ENCODE measurements at regions not wholly inside any gene's neighbourhood (a gene's known extent, or its start where the extent isn't known, plus 50 kb on each side); places are given as distances from the start of the nearest gene placed in this dataset.

DNA sequence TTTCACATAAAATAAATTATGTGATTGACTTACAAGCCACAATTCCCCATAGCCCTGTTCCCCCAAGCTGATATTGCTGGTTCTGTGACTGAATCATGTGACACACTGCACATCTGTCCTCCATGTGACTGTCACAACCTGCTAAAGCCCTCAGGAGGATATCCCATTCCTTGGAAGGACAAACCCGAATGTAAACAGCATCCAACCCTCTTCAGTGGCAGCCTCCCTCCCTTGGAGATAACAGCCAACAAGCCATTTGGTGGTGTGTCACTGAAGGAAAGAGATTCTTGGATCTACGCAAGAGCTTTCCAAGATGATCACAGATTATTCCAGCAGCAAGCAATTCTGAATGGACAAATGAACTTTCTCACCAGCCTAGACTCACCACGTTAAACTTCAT, 153.9 kb upstream of the TIAM1 start:
- DNase-seq, result no peak

- no peak for DNase-seq
Measured at GRCh38 chr21:31493350-31493880, 149.4 kb upstream of the TIAM1 start.

GRCh38 chr21:31491617-31492016, 147.6 kb upstream of the TIAM1 start:
- DNase-seq, result no peak

DNA sequence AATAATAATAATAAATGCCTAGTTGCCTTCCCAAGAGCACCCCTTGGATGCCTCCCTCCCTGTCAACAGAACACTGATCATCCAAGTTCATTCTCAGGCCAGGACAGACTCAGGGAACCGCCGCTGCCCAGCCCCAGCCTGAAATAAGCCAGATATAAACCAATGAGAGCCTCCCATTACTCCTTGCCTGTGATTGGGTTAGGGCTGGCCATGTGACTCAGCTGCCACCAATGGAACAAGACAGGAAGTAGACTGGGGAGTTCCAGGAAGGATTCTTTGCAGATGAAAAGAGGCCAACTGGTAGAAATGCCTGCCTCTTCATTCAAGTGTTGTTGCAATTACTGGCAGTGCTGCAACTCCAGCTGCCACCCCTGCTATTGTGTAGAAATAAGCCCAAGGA, 146.4 kb upstream of the TIAM1 start:
- DNase-seq, result no peak

DNA sequence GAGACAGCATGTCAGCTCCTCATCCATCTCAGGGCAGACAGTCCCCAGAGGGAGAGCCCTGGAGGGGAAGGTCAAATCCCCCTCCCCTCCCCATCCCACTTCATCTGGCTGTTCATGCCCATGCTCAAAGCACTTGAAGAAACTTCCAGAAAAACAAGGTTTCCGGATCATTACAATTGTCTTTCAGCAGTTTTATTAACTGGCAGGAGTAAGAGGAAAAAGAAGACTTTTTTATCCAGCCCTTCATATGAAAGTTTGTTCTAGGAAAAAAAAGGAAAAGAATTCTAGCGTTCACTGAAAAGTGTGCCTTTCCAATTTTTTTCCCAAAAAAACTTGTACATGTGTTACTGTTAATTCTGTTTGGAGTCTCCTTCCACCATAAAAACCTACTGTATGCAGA, 145.7 kb upstream of the TIAM1 start:
- DNase-seq, result no peak

DNA sequence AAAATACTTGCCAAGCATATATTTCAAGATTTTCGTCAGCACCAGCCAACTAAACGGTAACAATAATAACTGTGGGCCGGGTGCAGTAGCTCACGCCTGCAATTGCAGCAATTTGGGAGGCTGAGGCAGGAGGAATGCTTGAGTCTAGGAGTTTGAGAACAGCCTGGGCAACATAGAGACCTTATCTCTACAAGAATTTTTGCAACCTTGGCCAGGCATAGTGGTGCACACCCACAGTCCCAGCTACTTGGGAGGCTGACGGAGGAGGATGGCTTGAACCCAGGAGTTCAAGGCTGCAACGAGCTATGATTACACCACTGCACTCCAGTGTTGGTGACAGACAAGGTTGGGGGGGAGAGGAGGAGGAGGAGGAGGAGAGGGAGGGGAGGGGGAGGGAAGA, 145.0 kb upstream of the TIAM1 start:
- no peak for DNase-seq

- DNase-seq, result no peak
Measured at GRCh38 chr21:31484219-31484618, 140.2 kb upstream of the TIAM1 start.

GRCh38 chr21:31483146-31483545, 139.1 kb upstream of the TIAM1 start:
- no peak for DNase-seq

- no peak for DNase-seq
Measured at GRCh38 chr21:31482460-31482859, 138.4 kb upstream of the TIAM1 start.

- DNase-seq, result no peak
Measured at GRCh38 chr21:31480228-31480627, 136.2 kb upstream of the TIAM1 start.

- no peak for DNase-seq
Measured at GRCh38 chr21:31479714-31480113, 135.7 kb upstream of the TIAM1 start.

- no peak for DNase-seq
Measured at GRCh38 chr21:31479222-31479621, 135.2 kb upstream of the TIAM1 start.

- no peak for DNase-seq
Measured at GRCh38 chr21:31476263-31477022, 132.4 kb upstream of the TIAM1 start.

GRCh38 chr21:31475223-31475622, 131.2 kb upstream of the TIAM1 start:
- DNase-seq, result no peak

GRCh38 chr21:31473685-31474345, 129.8 kb upstream of the TIAM1 start:
- no peak for DNase-seq

GRCh38 chr21:31471865-31472264, 127.8 kb upstream of the TIAM1 start:
- no peak for DNase-seq

GRCh38 chr21:31470896-31471694, 127.0 kb upstream of the TIAM1 start:
- no peak for DNase-seq

DNA sequence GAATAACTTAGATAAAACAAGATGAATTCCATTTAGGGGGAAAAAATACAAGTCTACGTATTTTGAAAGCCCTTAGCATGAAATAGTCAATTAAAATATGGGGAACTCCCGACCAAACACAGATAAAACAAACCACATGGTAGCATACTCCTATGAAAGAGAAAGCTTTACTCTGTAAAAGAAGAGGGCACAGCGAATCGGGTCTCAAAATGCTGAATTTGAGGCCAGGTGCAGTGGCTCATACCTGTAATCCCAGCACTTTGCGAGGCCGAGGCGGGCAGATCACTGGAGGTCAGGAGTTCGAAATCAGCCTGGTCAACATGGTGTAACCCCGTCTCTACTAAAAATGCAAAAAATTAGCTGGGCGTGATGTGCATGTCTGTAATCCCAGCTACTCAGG, 116.9 kb upstream of the TIAM1 start:
- no peak for DNase-seq

- DNase-seq, result no peak
Measured at GRCh38 chr21:31459457-31459856, 115.4 kb upstream of the TIAM1 start.

DNA sequence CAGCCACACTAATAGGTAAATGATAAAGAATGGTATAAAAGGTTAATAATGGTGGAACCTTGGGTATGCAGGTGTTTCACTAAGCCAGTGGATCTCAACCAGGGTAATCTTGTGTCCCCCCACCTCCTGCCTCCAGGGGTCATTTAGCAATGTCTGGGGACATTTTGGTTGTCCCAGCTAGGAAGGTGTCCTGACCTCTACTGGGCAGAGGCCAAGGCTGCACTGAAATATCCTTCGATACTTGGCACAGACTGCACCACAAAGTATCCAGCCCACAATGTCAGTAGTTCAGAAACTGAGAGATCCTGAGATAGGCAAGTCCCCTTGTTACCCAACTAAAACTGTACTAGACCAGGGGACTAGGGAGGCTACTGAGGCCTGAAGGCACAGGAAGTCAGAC, 113.6 kb upstream of the TIAM1 start:
- DNase-seq, result no peak

- no peak for DNase-seq
Measured at GRCh38 chr21:31456201-31456600, 112.1 kb upstream of the TIAM1 start.

DNA sequence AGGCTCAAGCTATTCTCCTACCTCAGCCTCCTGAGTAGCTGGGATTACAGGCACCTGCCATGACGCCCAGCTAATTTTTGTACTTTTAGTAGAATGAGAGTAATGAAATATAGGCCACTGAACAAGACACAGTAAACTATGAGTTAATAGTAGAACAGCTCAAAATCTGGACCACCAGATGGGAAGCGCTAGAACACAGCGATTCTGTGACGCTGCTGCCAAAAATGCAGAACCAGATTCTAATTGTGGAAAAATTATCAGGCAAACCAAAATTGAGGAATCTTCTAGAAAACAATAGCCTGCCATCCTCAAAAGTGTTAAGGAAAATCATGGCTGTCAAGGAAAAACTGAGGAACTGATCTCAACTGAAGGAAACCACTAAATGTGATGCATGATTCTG, 111.4 kb upstream of the TIAM1 start:
- no peak for DNase-seq

- no peak for DNase-seq
Measured at GRCh38 chr21:31450980-31451379, 106.9 kb upstream of the TIAM1 start.

Data from SIG-M5 (cell line).